GM18507 (cell line): ENCODE measurements at regions not wholly inside any gene's neighbourhood (a gene's known extent, or its start where the extent isn't known, plus 50 kb on each side); places are given as distances from the start of the nearest gene placed in this dataset.
"Not testable (repeated sequence)": the region's sequence is repeated elsewhere in the genome, so short reads cannot be mapped to it uniquely, and the experiment has no call there.

Source experiments
- DNase-seq: peaks from one replicate; pipeline ENCODE4 v3.0.0; 2011; ENCODE audit warnings: low read depth; ENCODE audit not compliant: insufficient read length; ENCODE audit errors: extremely low spot score
- FAIRE-seq: peaks from 2 replicates; lab custom pipeline; 2011; peaks lifted over from hg19 to GRCh38; lab: Jason Lieb, UNC

GRCh38 chr5:67746608-67747007 lies 468.9 kb upstream of the PIK3R1 start:
- DNase-seq, FAIRE-seq: not testable (repeated sequence)

- FAIRE-seq (no peak), DNase-seq (no peak)
These were observed 469.5 kb upstream of the PIK3R1 start for GRCh38 chr5:67746103-67746502.

DNA sequence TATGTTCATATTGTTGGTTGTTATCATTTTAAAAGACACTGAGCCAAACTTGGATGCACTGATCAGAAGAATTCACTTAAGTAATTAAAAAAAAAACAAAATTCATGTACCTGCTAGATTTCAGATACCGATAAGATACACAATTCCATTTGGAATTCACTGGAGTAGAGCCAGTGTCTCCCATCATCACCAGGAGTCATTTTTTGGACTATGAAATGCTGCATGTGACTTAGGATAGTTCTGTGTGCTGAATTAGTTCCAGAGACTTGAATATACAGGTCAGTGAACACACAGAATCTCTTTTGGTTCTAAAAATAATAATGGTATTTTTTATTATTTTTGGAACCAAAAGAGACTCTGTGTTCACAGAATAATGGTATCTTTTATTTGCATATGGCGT lies 482.6 kb upstream of the PIK3R1 start:
- no peak for FAIRE-seq
- no peak for DNase-seq

DNA sequence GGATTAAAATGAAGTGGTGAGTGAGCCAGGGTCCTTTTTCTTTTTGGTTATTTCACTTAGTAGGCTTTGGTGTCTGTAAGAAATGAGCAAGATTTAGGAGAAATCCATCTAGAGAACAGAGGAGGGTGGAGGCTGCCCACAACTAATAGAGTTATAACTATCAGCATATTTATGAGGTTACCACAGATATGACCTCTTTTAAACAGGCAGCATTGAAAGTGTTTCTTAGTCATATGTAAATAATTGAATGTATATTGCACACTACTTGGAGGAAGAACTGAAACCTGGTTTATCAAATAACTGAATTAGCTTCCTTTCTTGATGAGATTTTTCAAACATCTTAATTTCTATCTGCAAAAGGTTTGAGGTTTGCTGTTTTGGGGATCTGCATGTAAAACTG lies 483.1 kb upstream of the PIK3R1 start:
- FAIRE-seq (no peak), DNase-seq (no peak)

DNA sequence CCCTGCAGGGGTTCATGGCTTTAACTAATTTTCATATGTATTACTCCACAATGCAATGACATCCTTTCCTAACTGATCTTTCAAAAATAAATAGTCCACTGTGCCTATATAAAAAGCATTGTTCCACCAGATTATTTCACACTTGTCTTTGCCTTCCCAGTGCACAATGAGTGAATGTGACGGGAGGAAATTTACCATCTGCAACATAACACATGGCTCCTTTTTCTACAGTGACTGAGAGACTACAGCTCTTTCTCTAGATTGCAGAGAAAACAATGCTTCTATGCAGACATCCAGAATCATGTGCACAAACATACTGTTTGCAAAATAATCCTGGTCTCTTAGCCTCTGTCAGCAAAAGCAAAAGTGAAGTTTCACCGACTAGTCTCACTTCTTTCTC lies 483.7 kb upstream of the PIK3R1 start:
- DNase-seq (no peak), FAIRE-seq (no peak)

DNA sequence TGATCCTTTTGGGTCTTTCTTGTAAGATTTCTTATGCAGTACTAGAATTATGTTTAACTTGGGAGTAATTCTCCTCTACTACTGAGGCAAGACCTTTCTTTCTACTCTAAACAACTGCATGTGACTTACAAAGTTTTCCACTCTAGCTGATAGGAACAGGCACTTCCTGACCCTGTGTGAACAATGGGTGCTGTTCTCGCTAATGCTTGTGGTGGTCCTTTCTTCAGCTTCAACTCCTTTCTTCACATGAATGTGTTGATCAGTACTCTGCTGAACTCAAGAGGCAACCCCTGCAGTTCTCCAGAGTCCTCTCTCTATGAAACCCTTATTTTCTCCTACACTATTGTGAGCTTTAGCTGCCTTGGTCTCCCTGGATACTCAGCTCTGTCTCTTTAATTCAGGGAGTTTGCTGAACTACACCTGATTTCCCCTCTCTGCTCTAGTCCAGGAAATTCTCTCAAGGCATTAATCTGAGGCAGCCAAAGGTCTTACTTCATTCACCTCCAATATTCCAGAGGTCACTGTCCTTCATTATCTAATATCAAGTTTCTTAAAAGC lies 484.6 kb upstream of the PIK3R1 start:
- DNase-seq (no peak), FAIRE-seq (peak; percentile 31)

DNA sequence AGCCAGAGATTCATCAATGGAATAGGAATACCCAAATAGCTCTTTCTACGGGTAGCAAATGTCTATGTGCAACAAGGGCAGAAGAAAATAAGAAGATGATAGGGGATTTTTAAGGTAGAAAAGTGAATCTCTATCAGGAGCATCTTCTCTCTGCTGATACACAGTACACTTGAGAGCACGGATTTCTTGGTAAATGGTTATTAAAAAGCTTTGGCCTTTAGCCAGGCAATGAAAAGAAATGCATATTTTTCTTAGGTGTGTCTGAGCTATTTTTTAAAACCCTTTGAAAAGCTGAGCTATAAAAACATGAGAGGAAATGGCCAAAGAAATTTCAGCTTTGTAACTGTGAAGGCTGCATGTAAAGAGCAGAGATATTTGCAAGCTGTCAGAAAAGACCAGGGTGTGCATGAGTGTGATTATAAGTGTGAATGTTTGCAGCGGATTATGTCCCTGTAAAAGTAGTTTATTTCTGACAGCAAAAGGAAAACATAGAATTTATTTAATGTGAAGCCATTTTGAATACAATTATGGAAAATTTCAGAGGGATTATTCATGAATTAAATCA lies 487.1 kb upstream of the PIK3R1 start:
- DNase-seq: no peak
- FAIRE-seq: no peak

- no peak for DNase-seq
- no peak for FAIRE-seq
These were observed 490.0 kb upstream of the PIK3R1 start for GRCh38 chr5:67725604-67726003.

DNA sequence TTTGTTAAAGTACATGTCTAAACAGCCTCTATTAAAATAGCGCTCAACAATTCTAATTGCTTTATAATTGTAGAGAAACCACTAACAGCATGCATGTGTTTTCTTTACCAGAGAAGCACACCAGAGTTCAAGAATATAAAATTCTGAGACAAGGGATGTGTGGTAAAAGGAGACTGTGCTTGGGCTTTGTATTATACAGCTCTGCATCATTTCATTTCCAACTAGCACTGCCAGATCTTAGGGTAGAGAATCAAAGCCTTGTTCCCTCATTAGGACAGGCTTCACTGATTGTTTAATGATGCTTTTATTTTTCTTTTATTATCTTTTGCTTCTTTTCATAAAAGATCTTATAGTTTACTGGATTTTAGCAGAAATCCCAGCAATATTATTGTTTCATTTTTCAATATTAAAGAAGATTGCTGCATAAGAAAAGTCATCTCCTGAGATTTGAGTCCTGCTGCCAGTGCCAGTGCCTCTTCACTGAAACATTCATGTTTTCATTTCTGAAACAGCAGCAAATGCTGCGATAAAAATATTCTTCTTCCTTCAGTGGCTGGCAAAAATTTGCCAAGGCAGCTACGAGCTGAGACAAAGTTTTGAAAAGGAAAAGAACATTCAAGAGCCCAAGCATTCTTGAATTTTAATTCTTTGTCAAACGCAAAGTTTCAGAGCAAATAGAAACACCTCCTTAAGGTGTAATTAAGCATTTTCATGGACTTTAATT lies 491.0 kb upstream of the PIK3R1 start:
- no peak for FAIRE-seq

GRCh38 chr5:67723873-67724272 lies 491.7 kb upstream of the PIK3R1 start:
- DNase-seq (no peak), FAIRE-seq (no peak)

More for the DNA sequence above, 491.0 kb upstream of the PIK3R1 start:
- DNase-seq: no peak

GRCh38 chr5:67722582-67722981 lies 493.0 kb upstream of the PIK3R1 start:
- not testable (repeated sequence) for DNase-seq, FAIRE-seq

DNA sequence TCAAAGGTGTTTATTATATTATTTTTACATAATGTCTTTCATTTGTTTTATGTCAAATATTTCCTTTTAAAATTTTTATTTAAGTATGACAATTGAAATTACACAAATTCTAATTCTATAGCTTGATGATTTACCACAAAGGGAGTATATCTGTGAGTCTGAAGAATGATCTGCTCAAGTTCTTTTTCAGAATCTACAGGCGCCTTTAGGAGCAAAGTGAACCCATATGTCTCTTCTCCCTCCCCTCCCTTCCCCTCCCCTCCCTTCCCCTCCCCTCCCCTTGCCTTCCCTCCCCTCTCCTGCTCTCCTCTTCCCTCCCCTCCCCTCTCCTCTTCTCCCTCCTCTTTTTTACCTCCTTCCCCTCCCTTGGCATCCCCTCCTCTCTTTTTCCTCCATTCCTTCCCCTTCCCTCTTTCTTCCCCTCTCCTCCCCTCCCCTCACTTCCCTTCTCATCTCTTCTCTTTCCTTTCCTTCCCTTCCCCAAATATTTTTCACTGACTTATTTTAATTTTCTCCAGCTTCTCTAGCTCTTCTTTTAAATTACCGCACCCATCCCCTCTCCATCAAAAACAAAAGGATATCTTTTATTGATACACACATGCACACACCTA lies 495.3 kb upstream of the PIK3R1 start:
- DNase-seq: no peak

GRCh38 chr5:67702008-67702407 lies 505.4 kb upstream of the CD180 start:
- no peak for FAIRE-seq
- DNase-seq: no peak

More for the DNA sequence above, 495.3 kb upstream of the PIK3R1 start:
- FAIRE-seq: no peak

- DNase-seq: no peak
- no peak for FAIRE-seq
These were observed 503.0 kb upstream of the CD180 start for GRCh38 chr5:67699560-67699959.

- DNase-seq (no peak), FAIRE-seq (no peak)
These were observed 499.8 kb upstream of the CD180 start for GRCh38 chr5:67696446-67696845.

- FAIRE-seq: no peak
- DNase-seq: no peak
These were observed 498.8 kb upstream of the CD180 start for GRCh38 chr5:67695369-67695768.

GRCh38 chr5:67694810-67695191 lies 498.2 kb upstream of the CD180 start:
- DNase-seq (no peak), FAIRE-seq (no peak)

GRCh38 chr5:67693956-67694809 lies 497.6 kb upstream of the CD180 start:
- DNase-seq (no peak), FAIRE-seq (no peak)

DNA sequence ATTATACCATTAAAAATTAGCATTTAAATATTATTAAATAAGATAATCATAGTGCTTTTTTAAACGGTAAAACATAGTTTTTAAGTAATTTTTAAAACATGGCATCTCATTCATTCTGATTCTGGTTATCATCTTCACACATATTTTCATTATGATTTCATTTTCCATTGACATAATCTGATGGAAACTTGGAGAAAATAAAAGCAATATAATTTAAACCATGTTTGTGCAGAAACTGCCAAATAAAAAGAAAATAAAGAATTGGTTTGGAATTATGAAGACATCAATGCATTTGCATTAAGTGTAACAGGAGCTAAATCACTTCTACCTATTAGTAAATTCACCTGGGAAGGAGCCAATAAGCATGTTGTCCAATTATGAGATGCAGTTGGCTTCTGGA lies 490.1 kb upstream of the CD180 start:
- DNase-seq (no peak), FAIRE-seq (no peak)

DNA sequence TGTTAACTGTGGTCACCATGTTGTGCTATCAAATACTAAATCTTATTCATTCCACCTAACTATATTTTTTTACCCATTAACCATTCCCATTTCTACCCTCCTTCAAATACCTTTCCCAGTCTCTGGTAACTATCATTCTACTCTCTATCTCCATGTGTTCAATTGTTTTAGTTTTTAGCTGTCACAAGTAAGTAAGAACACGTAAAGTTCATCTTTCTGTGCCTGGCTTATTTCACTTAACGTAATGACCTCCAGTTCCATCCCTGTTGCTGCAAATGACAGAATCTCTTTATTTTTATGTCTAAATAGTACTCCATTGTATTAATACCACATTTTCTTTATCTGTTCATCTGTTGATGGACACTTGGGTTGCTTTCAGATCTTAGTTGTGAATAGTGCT lies 485.1 kb upstream of the CD180 start:
- no peak for DNase-seq
- no peak for FAIRE-seq
